GM12892 (cell line): ENCODE measurements at regions not wholly inside any gene's neighbourhood (a gene's known extent, or its start where the extent isn't known, plus 50 kb on each side); places are given as distances from the start of the nearest gene placed in this dataset.

Experiments used
- POLR2A ChIP-seq: IDR thresholded peaks from 2 replicates; pipeline ENCODE4 v1.6.1; 2011; ENCODE audit warnings: low read depth, low read length, control low read depth
- POLR2AphosphoS5 ChIP-seq: IDR thresholded peaks from 2 replicates; pipeline ENCODE4 v1.6.1; 2011; ENCODE audit warnings: low read depth, low read length, control low read depth
- TAF1 ChIP-seq: IDR thresholded peaks from 2 replicates; pipeline ENCODE4 v1.6.1; 2011; ENCODE audit warnings: low read depth, mild to moderate bottlenecking, control low read depth, low read length, borderline replicate concordance

DNA sequence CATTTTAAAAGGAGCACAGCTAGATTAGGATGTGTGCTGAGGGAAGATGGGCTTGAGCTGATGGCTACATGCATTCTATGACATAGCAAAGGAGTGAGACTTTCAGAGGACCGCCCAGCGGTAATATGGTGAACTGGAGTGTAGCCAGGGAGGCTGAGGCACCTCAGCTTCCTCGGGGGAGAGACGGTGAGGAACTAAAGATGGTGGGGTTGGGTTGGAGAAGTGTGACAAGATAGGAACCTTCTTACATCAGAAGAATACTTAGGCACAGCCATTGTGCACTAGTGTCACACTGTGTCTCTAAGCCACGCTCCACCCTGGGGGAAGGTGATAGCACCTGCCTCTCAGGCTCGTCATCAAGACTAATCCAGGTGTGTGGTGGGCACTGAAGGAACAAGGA, 118.0 kb upstream of the IRX2 start:
- TF ChIP-seq POLR2AphosphoS5 (no peak), POLR2A (no peak), TAF1 (no peak)
